Lower leg skin (tissue), 3 donors: ENCODE measurements at regions not wholly inside any gene's neighbourhood (a gene's known extent, or its start where the extent isn't known, plus 50 kb on each side); places are given as distances from the start of the nearest gene placed in this dataset.

Source experiments
- POLR2A ChIP-seq, 2 donors: fragments of 450-650 bp; IDR thresholded peaks; one replicate each; pipeline ENCODE4 v1.6.1; 2016 to 2017; ENCODE audit warnings: antibody characterized with exemption in 2 of 2, mild to moderate bottlenecking in 1 of 2, moderate library complexity in 1 of 2
- TF ChIP-seq, protein P1 (sequence below), 3 donors: fragments of 450-650 bp; IDR thresholded peaks; one replicate each; pipeline ENCODE4 v1.5.1; 2016; ENCODE audit warnings: antibody characterized with exemption in 3 of 3, mild to moderate bottlenecking in 3 of 3, moderate library complexity in 2 of 3

DNA sequence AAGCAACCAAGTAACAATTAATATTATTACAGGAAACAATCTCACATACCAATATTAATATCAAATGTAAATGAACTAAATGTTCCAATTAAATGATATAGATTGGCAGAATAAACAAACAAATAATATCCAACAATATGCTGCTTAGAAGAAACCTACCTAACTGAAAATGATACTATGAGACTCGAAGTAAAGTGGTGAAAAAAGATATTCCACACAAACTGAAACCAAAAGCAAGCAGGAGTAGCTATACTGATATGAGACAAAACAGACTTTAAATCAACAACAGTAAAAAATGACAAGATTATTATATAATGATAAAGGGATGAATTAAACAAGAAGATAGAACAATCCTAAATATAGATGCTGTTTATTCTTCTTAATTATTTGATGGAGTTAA lies 140.1 kb downstream of the SPANXN4 start:
- TF ChIP-seq, protein P1, sequence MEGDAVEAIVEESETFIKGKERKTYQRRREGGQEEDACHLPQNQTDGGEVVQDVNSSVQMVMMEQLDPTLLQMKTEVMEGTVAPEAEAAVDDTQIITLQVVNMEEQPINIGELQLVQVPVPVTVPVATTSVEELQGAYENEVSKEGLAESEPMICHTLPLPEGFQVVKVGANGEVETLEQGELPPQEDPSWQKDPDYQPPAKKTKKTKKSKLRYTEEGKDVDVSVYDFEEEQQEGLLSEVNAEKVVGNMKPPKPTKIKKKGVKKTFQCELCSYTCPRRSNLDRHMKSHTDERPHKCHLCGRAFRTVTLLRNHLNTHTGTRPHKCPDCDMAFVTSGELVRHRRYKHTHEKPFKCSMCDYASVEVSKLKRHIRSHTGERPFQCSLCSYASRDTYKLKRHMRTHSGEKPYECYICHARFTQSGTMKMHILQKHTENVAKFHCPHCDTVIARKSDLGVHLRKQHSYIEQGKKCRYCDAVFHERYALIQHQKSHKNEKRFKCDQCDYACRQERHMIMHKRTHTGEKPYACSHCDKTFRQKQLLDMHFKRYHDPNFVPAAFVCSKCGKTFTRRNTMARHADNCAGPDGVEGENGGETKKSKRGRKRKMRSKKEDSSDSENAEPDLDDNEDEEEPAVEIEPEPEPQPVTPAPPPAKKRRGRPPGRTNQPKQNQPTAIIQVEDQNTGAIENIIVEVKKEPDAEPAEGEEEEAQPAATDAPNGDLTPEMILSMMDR (IDR thresholded peaks at IDR 0.05): no peak
- no peak for TF ChIP-seq POLR2A (IDR thresholded peaks at IDR 0.05)
